ENCODE measurements at regions not wholly inside any gene's neighbourhood (a gene's known extent, or its start where the extent isn't known, plus 50 kb on each side); places are given as distances from the start of the nearest gene placed in this dataset.

GRCh38 chr5:162485666-162486292, 418.2 kb downstream of the GABRG2 start:
- Histone ChIP-seq H3K36me3 (replicated peaks in 1 of 2) (no peaks in the 10 kb centered on the region), H3K4me3 (no peak overlapping the region), H3K27ac (no peak overlapping the region), H3K9me3 (replicated peaks in 1 of 3) (no peaks in the 10 kb centered on the region), H3K27me3 (no peaks in the 10 kb centered on the region), H3K4me1 (replicated peaks in 1 of 2) (no peaks in the 10 kb centered on the region)
- 61 to 67% (median 64%) methylated on average over 8 of the region's 8 CpGs for WGBS, 4 donors
- intact Hi-C loops (cut with DNase I) = no loop called here
- TF ChIP-seq CTCF (IDR thresholded peaks at IDR 0.05) (no peak), POLR2A (IDR thresholded peaks at IDR 0.05) (no peak)
- DNase-seq = no peak

- Histone ChIP-seq H3K27me3 (no peaks in the 10 kb centered on the region), H3K4me3 (no peak overlapping the region), H3K36me3 (replicated peaks in 1 of 2) (no peaks in the 10 kb centered on the region), H3K4me1 (replicated peaks in 1 of 2) (no peaks in the 10 kb centered on the region), H3K27ac (no peak overlapping the region), H3K9me3 (replicated peaks in 1 of 3) (no peaks in the 10 kb centered on the region)
- intact Hi-C loops (cut with DNase I) = no loop called here
- no peak for DNase-seq
- WGBS, 4 donors = 53 to 69% (median 64%) methylated on average over 7 of the region's 7 CpGs
- TF ChIP-seq CTCF (IDR thresholded peaks at IDR 0.05) (no peak), POLR2A (IDR thresholded peaks at IDR 0.05) (no peak)
These were observed 420.3 kb downstream of the GABRG2 start for GRCh38 chr5:162487528-162488525.

DNA sequence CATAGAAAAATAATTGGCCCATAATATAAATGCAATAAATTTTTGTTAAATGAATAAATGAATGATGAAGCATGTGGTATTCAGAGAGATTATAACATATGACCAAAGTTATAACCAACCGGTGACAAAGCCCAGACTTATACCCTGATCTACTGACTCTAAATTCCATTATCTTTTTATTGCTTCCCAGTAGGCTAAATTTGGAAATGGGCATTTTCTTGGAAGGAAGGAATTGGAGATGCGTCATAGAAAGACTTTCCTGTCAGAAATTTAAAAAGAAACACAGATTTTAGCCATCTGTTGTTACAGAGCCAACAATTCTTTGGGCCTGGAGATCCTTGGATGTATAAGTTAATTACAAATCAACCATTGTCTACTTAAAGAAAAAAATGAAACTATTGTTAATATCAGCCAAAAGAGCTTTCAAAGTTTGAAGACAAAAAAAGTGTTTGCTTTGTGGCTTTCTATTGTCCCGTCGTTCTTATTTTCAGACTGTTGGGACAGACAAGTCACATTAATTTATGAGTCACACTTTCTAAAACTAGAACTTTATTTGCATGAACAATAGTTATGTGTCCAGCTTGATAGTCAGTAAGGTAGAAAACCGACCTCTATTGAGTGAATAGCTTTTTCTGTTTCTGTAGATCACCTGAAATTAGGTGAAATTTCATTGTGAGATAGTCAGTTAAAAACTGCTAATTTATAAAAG, 428.7 kb downstream of the GABRG2 start:
- WGBS, 4 donors = 61 to 69% (median 66%) methylated on average over 5 of the region's 5 CpGs
- no peaks in the 10 kb centered on the region for H3K36me3 ChIP-seq (replicated peaks in 1 of 2)

More for the DNA sequence above, 428.7 kb downstream of the GABRG2 start:
- TF ChIP-seq POLR2A (IDR thresholded peaks at IDR 0.05) (no peak), CTCF (IDR thresholded peaks at IDR 0.05) (no peak)
- Histone ChIP-seq H3K27me3 (no peaks in the 10 kb centered on the region), H3K27ac (no peak overlapping the region), H3K4me3 (no peak overlapping the region), H3K9me3 (replicated peaks in 1 of 3) (no peaks in the 10 kb centered on the region), H3K4me1 (replicated peaks in 1 of 2) (no peaks in the 10 kb centered on the region)
- DNase-seq = no peak
- intact Hi-C loops (cut with DNase I) = no loop called here

Measured in adrenal gland (tissue), 9 donors.